ENCODE measurements at regions not wholly inside any gene's neighbourhood (a gene's known extent, or its start where the extent isn't known, plus 50 kb on each side); places are given as distances from the start of the nearest gene placed in this dataset.

DNA sequence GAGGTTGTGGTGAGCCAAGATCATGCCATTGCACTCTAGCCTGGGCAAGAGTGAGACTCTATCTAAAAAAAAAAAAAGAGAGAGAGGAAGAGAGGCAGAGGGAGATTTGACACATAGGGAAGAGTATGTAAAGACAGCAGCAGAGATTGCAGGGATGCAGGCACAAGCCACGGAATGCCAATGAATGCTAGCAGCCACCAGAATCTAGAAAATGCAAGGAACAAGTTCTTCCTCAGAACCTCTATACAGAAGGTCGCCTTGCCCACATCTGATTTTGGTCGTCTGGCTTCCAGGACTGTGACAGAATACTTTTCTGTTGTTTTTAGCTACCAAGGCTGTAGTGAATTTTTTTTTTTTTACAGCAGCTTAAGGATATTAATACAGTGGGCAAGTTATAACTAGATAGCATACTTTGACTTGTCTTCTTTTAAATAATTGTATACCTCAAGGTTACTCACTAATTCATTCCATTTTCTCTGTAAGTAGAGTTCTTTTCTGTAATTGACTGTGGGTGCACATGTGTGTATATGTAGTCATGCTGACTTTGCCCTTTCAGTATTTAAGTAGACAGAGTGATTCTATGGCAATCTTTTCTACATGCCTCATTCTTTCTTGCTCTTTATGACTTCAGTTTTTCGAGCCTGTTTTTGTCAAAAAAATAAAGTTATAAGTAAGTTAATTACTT, 402.2 kb downstream of the GJA1 start:
- intact Hi-C loops (cut with micrococcal nuclease) = no loop called here
- TF ChIP-seq, protein P1, sequence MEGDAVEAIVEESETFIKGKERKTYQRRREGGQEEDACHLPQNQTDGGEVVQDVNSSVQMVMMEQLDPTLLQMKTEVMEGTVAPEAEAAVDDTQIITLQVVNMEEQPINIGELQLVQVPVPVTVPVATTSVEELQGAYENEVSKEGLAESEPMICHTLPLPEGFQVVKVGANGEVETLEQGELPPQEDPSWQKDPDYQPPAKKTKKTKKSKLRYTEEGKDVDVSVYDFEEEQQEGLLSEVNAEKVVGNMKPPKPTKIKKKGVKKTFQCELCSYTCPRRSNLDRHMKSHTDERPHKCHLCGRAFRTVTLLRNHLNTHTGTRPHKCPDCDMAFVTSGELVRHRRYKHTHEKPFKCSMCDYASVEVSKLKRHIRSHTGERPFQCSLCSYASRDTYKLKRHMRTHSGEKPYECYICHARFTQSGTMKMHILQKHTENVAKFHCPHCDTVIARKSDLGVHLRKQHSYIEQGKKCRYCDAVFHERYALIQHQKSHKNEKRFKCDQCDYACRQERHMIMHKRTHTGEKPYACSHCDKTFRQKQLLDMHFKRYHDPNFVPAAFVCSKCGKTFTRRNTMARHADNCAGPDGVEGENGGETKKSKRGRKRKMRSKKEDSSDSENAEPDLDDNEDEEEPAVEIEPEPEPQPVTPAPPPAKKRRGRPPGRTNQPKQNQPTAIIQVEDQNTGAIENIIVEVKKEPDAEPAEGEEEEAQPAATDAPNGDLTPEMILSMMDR (IDR thresholded peaks at IDR 0.05) = no peak
- H3K27me3 Mint-ChIP-seq = no peaks in the 10 kb centered on the region
- H3K27ac Mint-ChIP-seq = no peak overlapping the region
- no peak overlapping the region for H3K4me3 Mint-ChIP-seq
- no peaks in the 10 kb centered on the region for H3K36me3 Mint-ChIP-seq (ENCODE audit: low read depth)
- DNase-seq (no peak), ATAC-seq (ENCODE audit: low read depth) (no peak)
- no peaks in the 10 kb centered on the region for H3K4me1 Mint-ChIP-seq
- no peaks in the 10 kb centered on the region for H3K9me3 Mint-ChIP-seq
- ChIA-PET POLR2A (no interaction called here), CTCF (no interaction called here)

DNA sequence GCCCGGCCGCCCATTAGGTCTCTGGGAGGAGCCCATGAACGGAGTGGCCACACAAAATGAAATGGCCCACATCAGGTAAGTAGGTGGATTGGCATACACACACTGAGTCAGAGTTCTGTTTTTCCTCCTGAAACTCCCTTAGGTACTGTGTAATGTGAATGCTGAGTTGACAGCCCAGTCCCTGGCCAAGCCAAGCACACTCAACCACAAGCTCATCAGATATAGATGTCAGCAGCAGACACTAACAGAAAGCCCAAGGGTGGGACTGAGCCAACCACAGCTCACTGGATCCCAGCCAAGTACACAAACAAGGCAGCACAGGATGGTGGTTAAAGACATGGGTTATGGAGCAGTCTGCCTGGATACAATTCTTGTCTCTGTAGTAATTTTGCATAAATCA, 403.4 kb downstream of the GJA1 start:
- CTCF ChIA-PET = no interaction called here
- no peaks in the 10 kb centered on the region for H3K4me1 Mint-ChIP-seq
- H3K4me3 Mint-ChIP-seq = no peak overlapping the region
- ATAC-seq (ENCODE audit: low read depth) (no peak), DNase-seq (no peak)
- H3K27ac Mint-ChIP-seq = no peak overlapping the region
- POLR2A ChIA-PET = no interaction called here
- intact Hi-C loops (cut with micrococcal nuclease) = no loop called here
- TF ChIP-seq, protein P1 (IDR thresholded peaks at IDR 0.05) = no peak
- no peaks in the 10 kb centered on the region for H3K36me3 Mint-ChIP-seq (ENCODE audit: low read depth)
- H3K27me3 Mint-ChIP-seq = no peaks in the 10 kb centered on the region
- no peaks in the 10 kb centered on the region for H3K9me3 Mint-ChIP-seq

DNA sequence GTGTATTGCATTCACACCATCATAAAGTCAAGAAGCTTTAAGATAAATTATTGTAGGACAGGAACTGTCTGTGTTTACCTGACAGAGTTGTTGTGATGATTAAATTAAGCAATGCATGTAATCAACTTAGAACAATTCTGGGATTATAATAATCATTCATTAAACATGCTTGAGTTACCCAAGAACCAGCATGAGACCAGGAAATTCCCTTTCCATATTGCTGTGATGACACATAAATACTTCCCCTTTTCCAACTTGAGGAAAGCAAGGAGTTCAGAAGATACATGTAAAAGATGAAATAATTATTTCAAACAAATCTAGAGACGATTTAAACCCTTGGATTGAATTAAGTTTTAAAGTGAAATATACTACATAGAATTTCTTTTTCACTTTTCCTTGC, 404.4 kb downstream of the GJA1 start:
- Mint-ChIP-seq H3K27ac (no peak overlapping the region), H3K27me3 (no peaks in the 10 kb centered on the region), H3K9me3 (no peaks in the 10 kb centered on the region), H3K36me3 (ENCODE audit: low read depth) (no peaks in the 10 kb centered on the region), H3K4me3 (no peak overlapping the region), H3K4me1 (no peaks in the 10 kb centered on the region)
- no peak for DNase-seq
- ATAC-seq (ENCODE audit: low read depth) = no peak
- ChIA-PET CTCF (no interaction called here), POLR2A (no interaction called here)
- TF ChIP-seq, protein P1 (IDR thresholded peaks at IDR 0.05) = no peak
- intact Hi-C loops (cut with micrococcal nuclease) = no loop called here

DNA sequence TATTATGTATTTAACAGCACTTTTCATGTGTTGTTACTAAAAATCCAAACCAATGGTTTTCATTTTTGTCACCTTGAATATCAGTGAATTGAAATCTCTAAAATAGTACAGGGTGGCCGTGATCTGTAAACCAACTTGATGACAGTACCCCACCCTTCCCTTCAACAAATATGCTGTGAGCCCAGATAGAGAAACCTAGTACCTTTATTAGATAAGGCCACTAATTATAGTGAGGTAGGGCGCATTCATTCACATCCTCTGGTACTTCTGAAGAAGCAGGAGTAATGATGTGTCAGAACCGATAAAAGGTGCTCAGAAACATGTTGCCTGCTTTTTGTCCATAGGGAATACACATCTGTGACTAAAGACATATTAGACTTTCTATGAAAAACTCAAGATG, 409.5 kb downstream of the GJA1 start:
- H3K36me3 Mint-ChIP-seq (ENCODE audit: low read depth) = no peaks in the 10 kb centered on the region
- intact Hi-C loops (cut with micrococcal nuclease) = no loop called here
- ChIA-PET CTCF (no interaction called here), POLR2A (no interaction called here)
- ATAC-seq (ENCODE audit: low read depth) = no peak
- no peaks in the 10 kb centered on the region for H3K27me3 Mint-ChIP-seq
- no peak overlapping the region for H3K4me3 Mint-ChIP-seq
- TF ChIP-seq, protein P1 (IDR thresholded peaks at IDR 0.05) = no peak
- no peak overlapping the region for H3K27ac Mint-ChIP-seq
- H3K9me3 Mint-ChIP-seq = no peaks in the 10 kb centered on the region
- H3K4me1 Mint-ChIP-seq = no peaks in the 10 kb centered on the region
- no peak for DNase-seq

DNA sequence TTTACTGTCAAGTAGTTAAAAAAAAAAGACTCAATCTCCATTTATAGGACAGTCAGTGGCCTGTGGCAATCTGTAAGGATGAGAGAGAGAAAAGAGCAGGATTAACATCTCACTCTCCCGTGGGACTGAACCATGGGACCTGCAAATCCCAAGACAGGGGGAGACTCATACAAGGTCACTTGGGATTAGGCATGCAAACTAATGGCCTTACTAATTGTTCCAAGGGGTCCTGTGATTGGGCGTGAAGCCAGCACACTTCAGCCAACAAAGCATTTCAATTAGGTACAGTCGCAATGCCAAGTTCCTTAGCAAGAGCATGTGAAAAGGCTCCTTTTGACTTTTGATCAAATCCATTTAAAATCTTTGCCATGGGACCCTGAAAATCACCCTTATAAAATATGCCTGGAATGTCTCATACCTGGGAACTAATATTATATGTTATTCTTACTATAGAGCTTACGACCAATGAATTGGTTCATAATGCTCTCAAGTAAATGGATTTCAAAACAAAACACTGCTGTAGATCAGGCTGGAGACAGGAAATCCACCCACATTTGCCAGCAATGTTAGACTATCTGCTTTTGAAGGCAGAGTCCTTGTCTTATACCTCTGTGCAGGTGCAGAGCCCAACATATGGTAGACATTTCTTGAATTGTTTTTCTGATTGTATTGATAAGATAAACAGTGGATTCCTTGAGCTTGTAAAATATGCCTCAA, 412.5 kb downstream of the GJA1 start:
- POLR2A ChIA-PET = no interaction called here
- Mint-ChIP-seq H3K4me3 (no peak overlapping the region), H3K36me3 (ENCODE audit: low read depth) (no peaks in the 10 kb centered on the region), H3K27me3 (no peaks in the 10 kb centered on the region), H3K4me1 (no peaks in the 10 kb centered on the region), H3K27ac (no peak overlapping the region), H3K9me3 (no peaks in the 10 kb centered on the region)
- TF ChIP-seq, protein P1 (IDR thresholded peaks at IDR 0.05) = no peak
- CTCF ChIA-PET = no interaction called here
- DNase-seq (no peak), ATAC-seq (ENCODE audit: low read depth) (no peak)
- intact Hi-C loops (cut with micrococcal nuclease) = no loop called here

All from activated B cell treated with CpG ODN at 0.5 μM for 24 hours (primary cell).